C4-2B (cell line): ENCODE measurements at regions not wholly inside any gene's neighbourhood (a gene's known extent, or its start where the extent isn't known, plus 50 kb on each side); places are given as distances from the start of the nearest gene placed in this dataset.

Experiments used
- H3K27ac ChIP-seq: fragments of 450-650 bp; 2 replicates; pipeline ENCODE4 v1.5.1; 2017
- CTCF ChIP-seq: fragments of 450-650 bp; conservative IDR thresholded peaks from 2 replicates; pipeline ENCODE4 v1.5.1; 2017; ENCODE audit warnings: mild to moderate bottlenecking
- ZFX ChIP-seq: fragments of 450-650 bp; IDR thresholded peaks from 2 replicates; pipeline ENCODE4 v1.6.1; 2017

GRCh38 chr20:17845701-17846475, 122.7 kb downstream of the SNX5 start:
- H3K27ac ChIP-seq: no peak overlapping the region
- no peak for TF ChIP-seq CTCF
- no peak for TF ChIP-seq ZFX

- no peak overlapping the region for H3K27ac ChIP-seq
- TF ChIP-seq CTCF (no peak), ZFX (no peak)
Measured at GRCh38 chr20:17844549-17845298, 123.9 kb downstream of the SNX5 start.

- TF ChIP-seq CTCF (no peak), ZFX (no peak)
- H3K27ac ChIP-seq: no peak overlapping the region
Measured at GRCh38 chr20:17844133-17844429, 124.5 kb downstream of the SNX5 start.

GRCh38 chr20:17843246-17844132, 125.1 kb downstream of the SNX5 start:
- TF ChIP-seq ZFX (no peak), CTCF (no peak)
- no peak overlapping the region for H3K27ac ChIP-seq

- TF ChIP-seq CTCF (no peak), ZFX (no peak)
- no peak overlapping the region for H3K27ac ChIP-seq
Measured at GRCh38 chr20:17841751-17842215, 126.8 kb downstream of the SNX5 start.

GRCh38 chr20:17840423-17840822, 128.2 kb downstream of the SNX5 start:
- no peak overlapping the region for H3K27ac ChIP-seq

More at GRCh38 chr20:17840423-17840822, 128.2 kb downstream of the SNX5 start:
- TF ChIP-seq CTCF (no peak), ZFX (no peak)
